Stimulated activated naive CD8-positive, alpha-beta T cell treated with anti-CD3 and anti-CD28 coated beads, Interleukin-15, Interleukin-2, amounts not matched to agents 100 U/mL and 50 U/mL, for 24 hours (primary cell): ENCODE measurements at regions not wholly inside any gene's neighbourhood (a gene's known extent, or its start where the extent isn't known, plus 50 kb on each side); places are given as distances from the start of the nearest gene placed in this dataset.

Experiments
- ATAC-seq: fragments of 150-1000 bp; cut with Tn5 transposase; one replicate; pipeline ENCODE4 v1.10.0; 2021
- DNase-seq: peaks from one replicate; pipeline ENCODE4 v3.0.0; 2021

- DNase-seq (no peak), ATAC-seq (no peak)
These were observed 1444.5 kb upstream of the CADM2 start for GRCh38 chr3:83514130-83514914.

- no peak for ATAC-seq
- DNase-seq, result no peak
These were observed 1443.7 kb upstream of the CADM2 start for GRCh38 chr3:83515123-83515522.

DNA sequence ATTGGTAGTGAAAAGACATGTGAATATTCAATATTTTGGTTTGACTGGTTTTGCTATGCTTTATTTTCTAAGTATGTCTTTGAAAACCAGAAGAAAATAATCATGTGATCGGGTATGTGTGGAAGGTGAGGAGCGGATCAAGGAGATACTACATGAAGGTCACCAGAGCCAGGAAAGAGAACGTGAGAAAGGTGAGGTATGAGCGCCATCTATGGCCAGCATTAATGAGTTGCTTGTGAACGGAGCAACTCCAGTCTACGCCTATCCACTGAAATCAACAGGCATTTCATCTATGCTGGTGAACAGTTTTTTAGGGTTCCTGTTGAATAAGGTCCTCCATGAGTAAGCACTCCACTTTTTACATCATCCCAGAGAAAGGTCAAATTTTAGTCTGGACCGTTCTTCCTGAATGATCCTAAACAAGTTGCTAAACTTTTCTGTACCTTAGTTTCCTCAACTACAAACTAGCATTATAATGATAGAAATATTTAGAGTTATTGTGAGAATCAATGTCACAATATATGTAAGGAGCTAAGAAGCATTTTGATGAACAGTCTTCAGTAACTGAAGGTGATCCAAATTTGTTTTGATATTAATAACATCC lies 1435.2 kb upstream of the CADM2 start:
- DNase-seq (no peak), ATAC-seq (no peak)

DNA sequence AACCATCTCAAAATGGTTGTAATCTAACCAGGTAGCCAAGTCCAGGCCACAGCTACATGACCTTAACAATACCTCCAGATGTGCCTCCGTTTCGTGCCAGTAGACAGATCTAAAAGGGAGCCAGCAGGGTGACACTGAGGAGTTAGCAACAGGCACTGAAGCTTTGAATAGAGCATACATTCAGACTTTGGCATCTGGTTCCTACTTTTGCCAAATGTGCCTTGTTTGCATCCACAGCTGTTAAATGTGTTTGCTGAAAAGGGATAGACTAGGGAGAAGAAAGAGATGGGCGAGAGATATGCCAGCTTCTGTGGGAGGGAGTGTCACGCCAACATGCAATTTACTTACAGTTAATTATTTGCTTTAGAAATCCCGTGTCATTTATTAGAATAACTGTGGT lies 1433.9 kb upstream of the CADM2 start:
- ATAC-seq, result no peak
- no peak for DNase-seq

GRCh38 chr3:83559082-83559481 lies 1399.7 kb upstream of the CADM2 start:
- ATAC-seq (no peak), DNase-seq (no peak)

- no peak for DNase-seq
These were observed 1390.9 kb upstream of the CADM2 start for GRCh38 chr3:83567935-83568334.

GRCh38 chr3:83581546-83581945 lies 1377.2 kb upstream of the CADM2 start:
- DNase-seq, result no peak
- no peak for ATAC-seq

More at GRCh38 chr3:83567935-83568334, 1390.9 kb upstream of the CADM2 start:
- no peak for ATAC-seq

GRCh38 chr3:83601704-83602103 lies 1357.1 kb upstream of the CADM2 start:
- DNase-seq (no peak), ATAC-seq (no peak)

GRCh38 chr3:83622526-83622925 lies 1336.3 kb upstream of the CADM2 start:
- no peak for ATAC-seq
- no peak for DNase-seq

DNA sequence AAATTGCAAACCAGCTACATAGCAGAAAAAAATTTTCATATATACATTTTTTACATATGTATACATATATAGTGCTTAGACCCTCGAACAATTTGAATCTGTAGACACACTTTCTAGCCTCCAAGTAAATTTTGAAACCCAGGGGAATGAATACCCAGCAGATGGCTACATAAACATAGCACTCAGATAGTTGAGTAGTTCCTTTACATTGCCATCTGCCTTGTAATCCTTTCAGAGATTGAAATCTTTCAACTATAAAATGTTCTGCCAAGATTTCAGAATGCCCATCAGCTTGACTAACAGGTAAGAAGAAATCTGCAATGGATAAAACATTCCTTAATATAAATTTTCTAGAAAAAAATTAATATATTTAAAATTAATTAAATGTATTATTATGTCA lies 1333.5 kb upstream of the CADM2 start:
- no peak for DNase-seq
- no peak for ATAC-seq

GRCh38 chr3:83628471-83628870 lies 1330.3 kb upstream of the CADM2 start:
- ATAC-seq (no peak), DNase-seq (no peak)

DNA sequence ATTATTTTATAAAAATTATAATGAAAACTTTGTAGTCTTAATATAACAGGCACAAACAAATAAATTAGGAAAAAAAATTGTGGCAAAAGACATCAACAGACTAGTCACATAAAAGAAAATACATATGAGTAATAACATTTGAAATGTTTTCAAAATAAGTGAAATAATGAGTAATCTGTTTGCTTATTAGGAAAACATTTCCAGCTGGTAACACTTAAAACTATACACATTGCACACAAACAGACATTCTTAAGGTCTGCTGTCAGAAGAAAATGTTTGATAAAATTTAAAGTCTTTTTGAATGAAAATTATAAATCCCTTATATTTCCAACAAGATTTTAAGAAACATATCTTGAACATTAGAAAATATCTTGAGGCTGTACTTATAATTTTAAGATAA lies 1326.3 kb upstream of the CADM2 start:
- no peak for ATAC-seq
- no peak for DNase-seq

- DNase-seq, result no peak
These were observed 1325.0 kb upstream of the CADM2 start for GRCh38 chr3:83633758-83634157.

GRCh38 chr3:83649692-83650091 lies 1309.1 kb upstream of the CADM2 start:
- DNase-seq (no peak), ATAC-seq (no peak)

More at GRCh38 chr3:83633758-83634157, 1325.0 kb upstream of the CADM2 start:
- ATAC-seq, result no peak

- no peak for DNase-seq
- ATAC-seq, result no peak
These were observed 1303.7 kb upstream of the CADM2 start for GRCh38 chr3:83655083-83655482.

DNA sequence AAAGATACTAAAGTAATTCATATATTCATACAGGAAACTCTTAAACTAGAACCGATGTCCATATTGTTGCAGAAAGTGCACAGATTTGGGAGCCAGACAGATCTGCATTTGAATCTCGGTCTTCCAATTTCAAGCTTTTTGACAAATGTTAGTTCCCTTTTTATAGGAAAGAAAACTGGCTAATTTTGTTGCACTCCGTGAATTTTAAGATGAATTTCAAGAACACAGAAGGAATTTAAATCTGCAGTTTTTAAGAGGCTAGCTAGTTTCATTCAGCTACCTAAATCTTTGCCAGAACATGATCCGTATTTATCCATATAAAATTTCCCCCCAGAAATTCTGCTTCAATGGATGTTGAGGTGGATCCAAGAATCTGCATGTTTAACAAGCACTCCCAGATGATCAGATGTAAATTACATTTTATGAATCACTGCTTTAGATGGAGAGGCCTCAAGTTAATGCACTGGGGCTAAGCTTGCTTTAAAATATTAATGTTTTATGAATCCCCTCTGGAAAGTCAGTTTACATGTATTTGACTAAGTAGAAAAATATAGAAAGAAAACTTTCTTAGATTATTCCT lies 1296.3 kb upstream of the CADM2 start:
- ATAC-seq, result no peak

GRCh38 chr3:83670416-83670815 lies 1288.4 kb upstream of the CADM2 start:
- no peak for ATAC-seq

More for the DNA sequence above, 1296.3 kb upstream of the CADM2 start:
- no peak for DNase-seq

DNA sequence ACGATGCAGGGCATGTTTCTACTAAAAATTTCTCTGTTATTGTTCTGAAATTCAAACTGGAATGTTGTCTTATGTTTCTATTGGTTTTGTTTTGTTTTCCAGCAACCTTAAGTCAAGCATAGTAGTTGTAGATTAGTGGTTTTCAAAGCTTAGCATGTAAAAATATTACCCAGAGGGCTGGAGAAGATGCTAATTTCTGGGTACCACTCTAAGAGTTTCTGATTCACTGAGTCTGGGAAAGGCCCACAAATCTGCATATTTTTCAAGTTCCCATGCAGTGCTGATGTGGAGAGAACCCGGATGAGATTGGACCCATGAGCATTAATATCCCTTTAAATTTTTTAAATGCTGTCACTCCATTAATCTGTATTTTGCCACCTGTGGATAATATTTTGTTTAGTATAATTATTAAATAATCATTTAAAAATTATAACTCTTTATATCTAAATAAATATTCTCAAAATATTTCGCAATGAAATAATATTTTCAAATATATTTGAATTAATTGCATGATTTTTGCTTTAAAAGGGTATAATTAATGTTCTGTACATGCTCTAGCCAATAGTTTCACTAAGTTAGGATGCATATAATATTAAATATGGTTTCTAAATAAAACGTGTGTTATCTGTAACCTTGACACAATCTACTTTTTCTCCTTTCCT lies 1274.7 kb upstream of the CADM2 start:
- DNase-seq (no peak), ATAC-seq (no peak)

More at GRCh38 chr3:83670416-83670815, 1288.4 kb upstream of the CADM2 start:
- no peak for DNase-seq

DNA sequence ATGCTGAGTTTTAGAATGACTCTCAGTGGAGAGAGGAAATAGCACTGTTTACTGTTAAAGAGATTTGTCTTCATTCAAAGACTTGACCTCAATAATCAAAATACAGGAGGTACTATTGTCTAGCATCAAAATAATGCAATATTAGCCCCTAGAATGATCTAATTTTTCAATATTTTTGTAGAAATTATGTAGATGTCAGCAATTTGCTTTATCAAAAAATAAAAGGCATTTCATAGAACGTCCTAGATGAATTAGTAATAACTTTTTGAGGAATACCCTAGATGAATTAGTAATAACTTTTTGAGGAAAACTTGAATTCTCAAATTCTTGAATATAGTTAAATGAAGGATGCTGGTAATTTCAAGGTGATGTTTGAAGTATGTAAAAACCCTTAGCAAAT lies 1252.1 kb upstream of the CADM2 start:
- DNase-seq (no peak), ATAC-seq (no peak)

- DNase-seq (no peak), ATAC-seq (no peak)
These were observed 1243.5 kb upstream of the CADM2 start for GRCh38 chr3:83715307-83715706.

DNA sequence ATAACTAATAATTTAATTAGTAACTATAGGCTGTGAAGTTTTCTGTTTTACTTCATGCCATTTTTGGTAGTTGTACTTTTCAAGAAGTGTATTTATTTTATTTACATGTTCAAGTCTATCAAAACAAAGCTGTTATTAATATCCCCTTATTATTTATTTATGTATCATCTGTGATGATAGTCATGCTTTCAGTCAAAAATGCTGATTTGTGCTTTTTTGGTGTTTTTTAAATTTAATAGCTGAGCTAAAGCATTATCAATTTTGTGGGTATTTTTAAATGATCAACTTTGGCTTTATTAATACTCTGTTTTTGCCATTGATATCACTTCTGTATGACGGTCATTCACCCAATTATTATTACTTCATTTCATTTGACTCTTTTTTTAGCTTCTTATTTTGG lies 1229.2 kb upstream of the CADM2 start:
- DNase-seq, result no peak
- no peak for ATAC-seq

DNA sequence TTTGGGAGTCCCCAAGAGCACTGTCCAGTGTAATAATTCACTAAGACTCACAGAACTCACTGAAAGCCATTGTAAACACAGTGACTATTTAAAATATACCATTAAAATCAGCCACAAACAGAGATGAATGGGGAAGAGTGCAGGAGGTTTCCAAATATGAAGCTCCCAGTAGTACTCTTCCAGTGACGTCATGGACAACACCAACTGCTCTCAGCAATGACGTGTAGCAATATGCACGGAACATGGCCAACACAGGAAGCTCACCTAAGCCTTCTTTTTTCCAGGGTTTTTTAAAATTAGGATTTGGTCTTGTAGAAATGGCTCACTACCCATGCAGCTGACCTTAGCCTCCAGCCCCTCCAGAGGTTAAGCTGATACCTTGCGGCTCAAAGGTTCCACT lies 1224.1 kb upstream of the CADM2 start:
- DNase-seq (no peak), ATAC-seq (no peak)

DNA sequence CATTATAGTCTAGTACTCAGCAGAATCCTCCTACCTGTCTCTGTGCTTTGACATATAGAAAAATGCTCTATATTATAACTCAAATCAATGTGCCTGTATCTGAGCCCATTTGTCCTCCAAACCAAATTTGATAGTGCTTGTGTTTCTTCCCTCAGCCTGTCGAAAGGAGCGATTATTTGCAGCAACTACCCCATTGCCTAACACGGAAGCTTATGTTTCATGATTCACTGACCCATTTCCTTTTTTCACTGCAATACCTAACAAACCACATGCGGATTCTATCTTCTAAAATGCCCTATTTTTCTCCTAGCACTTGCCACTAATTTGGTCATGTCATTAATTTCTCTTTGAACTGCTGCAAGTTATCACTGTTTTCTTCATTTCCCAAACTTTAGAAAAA lies 1220.6 kb upstream of the CADM2 start:
- no peak for DNase-seq

More for the DNA sequence above, 1220.6 kb upstream of the CADM2 start:
- ATAC-seq, result no peak
